Stimulated activated CD4-positive, alpha-beta T cell treated with anti-CD3 and anti-CD28 coated beads, TNF-alpha, amount 100 ng/mL, for 1 hour (primary cell): ENCODE measurements at regions not wholly inside any gene's neighbourhood (a gene's known extent, or its start where the extent isn't known, plus 50 kb on each side); places are given as distances from the start of the nearest gene placed in this dataset.
A peak's percentile ranks its signal among the peaks of the same experiment; 100 is the strongest.

Experiments used
- DNase-seq, 3 donors: peaks; one replicate each; pipeline ENCODE4 v3.0.0-alpha.2; 2020; ENCODE audit warnings: low read depth in 3 of 3, low spot score in 1 of 3

DNA sequence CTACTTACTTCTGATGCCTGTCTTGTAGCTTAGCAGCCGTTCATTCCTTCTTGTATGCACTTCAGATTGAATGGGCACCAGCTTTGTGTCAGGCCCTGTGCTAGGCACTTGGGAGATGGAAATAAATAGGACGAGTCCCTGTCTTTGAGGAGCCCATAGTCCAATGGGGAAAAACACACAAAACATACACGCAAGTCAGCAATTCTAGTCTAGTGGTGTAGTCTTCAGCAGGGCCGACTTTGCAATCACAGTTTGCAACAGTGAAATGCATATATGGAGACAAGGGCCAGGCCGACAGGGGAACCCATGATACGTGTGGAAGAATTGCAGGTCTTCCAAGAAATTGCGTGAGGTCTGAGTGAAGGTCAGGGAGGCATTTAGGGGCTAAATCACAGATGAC is 262.6 kb downstream of the MAF start:
- no peak for DNase-seq

DNA sequence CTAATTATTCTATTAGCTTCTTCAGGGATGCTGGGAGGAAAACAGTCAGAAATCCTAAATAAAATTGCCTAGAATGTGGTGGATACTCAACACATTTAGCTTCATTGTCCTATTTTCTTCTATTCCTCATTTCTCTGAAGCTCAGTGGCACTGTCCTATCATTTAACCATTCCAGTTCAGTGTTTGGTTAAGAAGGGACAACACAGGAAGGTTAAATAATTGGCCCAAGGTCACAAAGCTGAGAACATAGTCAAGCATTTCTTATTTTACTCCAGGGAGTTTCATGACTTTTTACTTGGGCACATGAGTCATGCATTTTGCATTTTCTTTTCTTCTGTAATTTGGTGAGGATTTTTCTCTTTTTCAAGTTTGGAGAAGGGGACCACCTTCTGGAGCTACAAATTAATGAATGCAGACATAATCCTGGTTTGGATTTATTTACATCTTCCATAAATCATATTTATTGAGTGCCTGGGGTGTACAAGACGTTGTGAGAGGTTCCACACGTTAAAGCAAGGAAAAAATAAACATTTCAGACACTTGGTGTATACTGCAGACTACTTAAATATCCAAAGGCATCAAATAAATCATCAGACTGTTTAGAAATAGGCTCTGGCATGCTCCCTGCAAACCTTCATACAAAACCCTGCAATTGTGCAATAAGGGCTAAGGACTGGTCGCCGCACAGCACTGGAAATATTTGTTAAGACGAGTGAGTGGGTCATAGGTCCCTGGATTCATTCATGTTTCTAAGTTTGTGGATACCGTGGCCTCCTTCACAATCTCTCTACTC is 263.9 kb downstream of the MAF start:
- DNase-seq, result no peak

GRCh38 chr16:79334127-79334526 is 266.4 kb downstream of the MAF start:
- peak in 1 of 3 donors; percentile 18 for DNase-seq

DNA sequence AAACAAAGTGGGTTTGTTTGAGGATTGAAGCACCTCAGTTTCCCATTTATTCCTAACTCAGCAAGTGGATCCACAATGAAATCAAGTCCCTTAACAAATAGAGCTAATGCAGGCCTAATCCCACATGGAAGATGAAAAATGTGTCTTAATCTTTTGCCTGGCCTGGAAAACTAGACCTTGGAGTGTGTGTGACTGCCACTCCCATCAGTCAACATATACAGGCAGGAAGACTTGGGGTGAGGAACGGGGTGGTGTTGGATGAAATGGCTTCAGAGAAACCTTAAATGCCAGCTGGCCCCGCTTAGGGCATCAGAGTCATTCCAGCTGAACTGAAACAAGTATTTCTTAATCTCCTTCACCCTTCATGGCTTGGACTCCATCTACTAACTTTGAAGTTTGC is 269.5 kb downstream of the MAF start:
- no peak for DNase-seq

DNA sequence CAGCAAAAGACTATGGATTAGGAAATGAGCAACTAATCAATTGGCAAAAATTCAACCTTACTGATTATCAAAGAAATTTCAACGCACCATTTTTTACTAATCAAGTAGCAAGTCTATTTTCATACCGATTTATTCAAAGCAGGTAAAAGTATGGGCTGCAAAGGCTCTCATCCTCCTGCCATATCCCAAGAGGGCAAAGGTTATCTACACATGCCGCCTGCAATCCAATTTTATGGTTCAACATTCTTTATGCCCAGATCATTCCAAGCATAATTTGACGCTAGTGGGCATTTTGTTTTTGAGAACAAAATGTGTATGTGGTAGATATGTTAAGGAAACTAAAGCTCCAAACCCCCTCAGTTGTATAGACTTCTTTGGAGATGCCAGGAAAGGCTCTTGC is 270.6 kb downstream of the MAF start:
- no peak for DNase-seq

DNA sequence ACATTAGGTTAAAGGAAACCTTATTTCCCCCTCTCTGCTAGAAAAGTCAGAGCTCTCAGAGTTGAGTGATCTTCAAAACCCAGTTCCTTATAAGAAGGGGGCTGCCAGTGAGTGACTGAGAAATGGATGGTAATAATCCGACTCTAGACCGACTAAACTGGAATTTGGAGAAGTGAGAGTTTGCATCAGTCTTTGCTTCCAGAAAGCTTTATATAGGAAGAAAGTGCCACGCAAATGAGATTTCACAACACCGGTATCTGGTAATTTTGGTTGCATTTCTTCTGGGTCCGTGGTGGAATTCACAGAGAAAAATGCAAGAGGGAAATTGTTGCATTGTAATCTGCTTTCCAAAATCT is 271.4 kb downstream of the MAF start:
- DNase-seq, result no peak

- no peak for DNase-seq
Observed at GRCh38 chr16:79328402-79329165, 272.0 kb downstream of the MAF start.

DNA sequence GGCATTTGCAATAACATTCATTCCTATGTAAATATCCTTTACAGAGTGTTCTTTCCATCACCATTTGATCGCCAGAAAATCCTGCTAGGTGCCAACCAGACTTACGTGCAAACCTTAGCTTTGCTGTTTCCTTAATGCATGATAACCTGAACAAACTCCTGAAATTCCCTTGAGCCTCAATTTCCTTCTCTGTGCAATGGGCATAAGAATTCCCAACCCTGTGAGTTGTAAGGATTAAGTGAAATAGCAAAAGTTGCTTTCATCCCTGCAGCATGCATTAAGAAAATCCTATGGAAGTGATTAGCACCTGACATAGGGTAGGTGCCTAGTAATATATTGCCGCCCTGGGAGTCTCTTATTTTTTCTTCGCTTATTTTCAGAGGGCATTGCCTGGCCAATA is 272.7 kb downstream of the MAF start:
- DNase-seq, result no peak

GRCh38 chr16:79326549-79326948 is 274.0 kb downstream of the MAF start:
- DNase-seq, result no peak

GRCh38 chr16:79325226-79325945 is 275.2 kb downstream of the MAF start:
- DNase-seq, result no peak

DNA sequence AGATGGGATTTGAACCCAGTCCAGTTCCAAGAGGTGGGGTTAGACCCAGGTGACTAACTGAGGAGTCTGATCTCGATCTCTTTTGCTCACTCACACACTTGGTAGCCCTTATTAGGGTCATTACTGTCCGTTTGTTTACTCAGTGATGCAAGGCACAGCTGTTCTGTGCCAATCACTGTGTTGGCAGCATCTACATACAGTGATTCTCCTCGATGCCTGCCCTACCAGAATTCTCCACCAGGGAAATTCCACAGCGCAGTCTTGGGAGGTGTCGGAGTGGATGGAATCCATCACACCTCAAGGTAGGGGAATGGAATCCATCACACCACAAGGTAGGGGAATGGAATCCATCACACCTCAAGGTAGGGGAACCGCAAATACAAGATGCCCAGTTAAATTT is 279.6 kb downstream of the MAF start:
- no peak for DNase-seq

- no peak for DNase-seq
Observed at GRCh38 chr16:79318143-79318899, 282.2 kb downstream of the MAF start.

DNA sequence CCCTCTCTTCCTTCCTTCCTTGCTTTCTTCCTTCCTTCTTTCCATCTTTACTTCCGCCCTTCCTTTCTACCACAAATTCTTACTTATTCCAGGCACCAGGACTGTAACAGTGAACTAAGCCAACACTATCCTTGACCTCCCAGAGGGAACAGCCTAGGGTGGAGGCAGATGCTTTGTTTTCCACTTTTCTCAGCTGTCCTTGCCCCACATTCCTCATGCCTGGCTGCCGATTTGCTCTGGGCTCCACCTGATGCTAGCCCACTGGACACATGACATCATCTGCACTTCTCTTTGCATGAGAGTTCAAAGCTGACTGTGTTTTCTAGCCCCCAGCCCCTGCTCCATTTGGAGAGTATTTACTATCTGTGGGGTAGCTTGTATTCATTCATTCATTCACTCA is 283.0 kb downstream of the MAF start:
- DNase-seq, result no peak

DNA sequence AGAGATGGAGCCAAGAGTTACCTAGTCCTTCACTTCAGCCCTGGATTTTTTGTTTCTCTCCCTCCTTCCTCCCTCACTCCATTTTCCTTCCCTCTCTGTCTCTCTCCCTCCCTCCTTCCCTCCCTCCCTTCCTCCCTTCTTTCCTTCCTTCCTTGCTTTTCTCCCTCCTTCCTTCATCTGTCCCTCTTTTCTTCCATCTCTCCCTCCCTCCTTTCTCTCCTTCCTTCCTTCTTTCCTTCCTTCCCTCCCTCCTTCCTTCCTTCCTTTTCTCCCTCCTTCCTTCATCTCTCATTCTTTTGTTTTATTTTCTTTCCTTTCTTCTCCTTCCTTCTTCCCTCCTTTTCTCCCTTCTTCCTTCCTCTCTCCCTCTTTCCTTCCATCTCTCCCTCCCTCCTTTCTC is 283.5 kb downstream of the MAF start:
- DNase-seq, result no peak

GRCh38 chr16:79316004-79316458 is 284.5 kb downstream of the MAF start:
- DNase-seq, result peak in 1 of 3 donors; percentile 42

DNA sequence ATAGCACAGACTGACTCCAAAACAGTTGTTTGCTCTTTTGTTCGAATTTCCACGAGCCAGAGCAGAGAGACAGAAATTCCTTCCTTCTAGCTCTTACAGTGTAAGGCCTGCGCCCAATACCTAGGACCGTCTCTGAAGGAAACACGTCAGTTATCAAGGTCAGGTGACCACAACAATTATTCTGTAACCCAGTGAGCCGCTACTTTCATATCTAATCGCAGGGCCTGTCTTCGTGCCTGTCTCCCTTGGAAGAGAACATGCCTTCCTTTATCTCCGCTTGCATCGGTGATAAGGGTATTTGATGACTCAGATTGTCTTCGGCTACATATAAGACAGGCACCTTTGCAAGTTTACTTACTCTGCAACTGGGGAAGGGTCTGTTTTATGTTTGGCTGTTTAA is 288.0 kb downstream of the MAF start:
- DNase-seq, result no peak

GRCh38 chr16:79310710-79311109 is 289.8 kb downstream of the MAF start:
- no peak for DNase-seq

DNA sequence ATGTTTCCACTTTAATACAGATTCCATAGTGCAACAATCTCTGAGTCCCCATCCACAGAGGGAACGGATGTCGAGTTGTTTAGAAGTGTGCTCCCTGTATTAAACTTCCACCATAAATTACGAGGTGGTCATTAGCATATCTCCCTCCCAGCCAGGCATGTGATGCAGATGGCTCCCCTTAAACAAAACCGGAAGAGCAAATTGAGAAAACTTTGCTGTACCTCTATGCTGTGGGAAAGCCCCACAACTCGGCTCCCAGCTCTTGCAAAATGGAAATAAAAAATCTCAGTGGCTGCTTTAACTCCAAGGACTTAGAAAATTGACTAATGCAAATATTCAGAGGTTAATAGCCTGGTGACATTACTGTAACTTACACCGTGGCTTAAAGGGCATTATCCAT is 290.9 kb downstream of the MAF start:
- no peak for DNase-seq

DNA sequence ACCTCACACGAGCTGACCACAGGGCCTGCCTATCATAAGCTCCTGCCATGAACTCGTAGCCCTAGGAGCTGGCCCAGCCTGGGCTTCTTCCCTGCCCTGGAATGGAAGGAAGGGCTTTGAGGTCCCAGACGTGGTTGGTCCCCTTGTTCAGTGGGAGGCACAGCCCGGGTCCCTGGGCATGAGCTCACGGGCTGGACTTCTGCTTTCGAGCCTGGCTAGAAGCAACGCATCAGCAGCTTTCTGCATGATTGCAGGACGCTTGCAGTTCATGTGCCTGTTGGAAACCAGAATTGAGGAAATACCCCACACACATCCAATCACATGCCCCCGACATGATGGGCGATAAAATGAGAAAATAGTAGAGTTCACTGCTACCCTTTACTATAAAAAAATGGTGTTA is 293.3 kb downstream of the MAF start:
- no peak for DNase-seq

DNA sequence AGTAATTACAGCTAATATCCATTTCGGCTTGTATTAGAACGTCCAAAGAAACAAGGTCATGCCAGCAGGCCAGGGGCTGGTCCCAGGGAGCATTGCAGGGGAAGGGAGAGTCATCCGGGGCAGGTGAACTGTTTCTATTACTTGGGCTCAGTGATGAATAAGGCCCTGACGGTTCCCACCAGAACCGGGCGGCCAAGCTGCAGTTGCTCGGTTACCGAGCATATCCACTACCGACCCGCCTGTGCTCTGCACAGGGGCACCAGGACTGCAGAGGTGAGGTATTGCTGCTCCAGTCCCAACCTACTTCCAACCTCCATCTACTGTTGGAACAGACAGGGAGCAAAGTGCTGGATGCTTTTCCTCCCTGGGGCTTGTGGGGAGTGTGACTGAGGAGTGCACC is 295.5 kb downstream of the MAF start:
- DNase-seq, result no peak

- DNase-seq, result no peak
Observed at GRCh38 chr16:79303959-79304387, 296.6 kb downstream of the MAF start.
